Left lung (tissue), 4 donors: ENCODE measurements at regions not wholly inside any gene's neighbourhood (a gene's known extent, or its start where the extent isn't known, plus 50 kb on each side); places are given as distances from the start of the nearest gene placed in this dataset.

Source experiments
- ATAC-seq: fragments of 200-7000 bp; cut with Tn5 transposase; one replicate; pipeline ENCODE4 v1.9.1; 2020; ENCODE audit warnings: moderate library complexity
- DNase-seq, 4 donors: peaks; one replicate each; pipeline ENCODE4 v3.0.0-alpha.2; 2013 to 2020
- H3K27ac ChIP-seq, 2 donors: fragments of 200-600 bp; sonication (generic) in 1 of 2; one replicate each; pipeline versions ENCODE4 v1.5.0 to v1.8.0; 2020 to 2021
- H3K27me3 ChIP-seq, 2 donors: fragments of 200-600 bp; sonication (generic) in 1 of 2; one replicate each; pipeline versions ENCODE4 v1.5.0 to v1.8.0; 2020 to 2021
- H3K36me3 ChIP-seq, 2 donors: fragments of 200-600 bp; sonication (generic) in 1 of 2; one replicate each; pipeline versions ENCODE4 v1.5.0 to v1.8.0; 2020 to 2021
- H3K4me1 ChIP-seq, 2 donors: fragments of 200-600 bp; one replicate each; pipeline ENCODE4 v1.8.0; 2021
- H3K4me3 ChIP-seq, 2 donors: fragments of 200-600 bp; sonication (generic) in 1 of 2; one replicate each; pipeline versions ENCODE4 v1.5.0 to v1.8.0; 2020 to 2021; ENCODE audit warnings: mild to moderate bottlenecking in 1 of 2
- H3K9me3 ChIP-seq, 2 donors: fragments of 200-600 bp; sonication (generic) in 1 of 2; one replicate each; pipeline versions ENCODE4 v1.5.0 to v1.8.0; 2020 to 2021
- CTCF ChIP-seq, 2 donors: fragments of 200-600 bp; sonication (generic) in 1 of 2; IDR thresholded peaks; one replicate each; pipeline versions ENCODE4 v1.5.0 to v1.8.0; 2021; ENCODE audit warnings: antibody characterized with exemption in 2 of 2
- intact Hi-C, 2 donors: fragments of 100-400 bp; cut with DNase I; formaldehyde crosslinking; loops; one replicate each; pipeline versions ENCODE4 v1.11.2 to v1.14.2; 2022
- donor health status: DM: no; HTN: yes; CAD: no.
- donor health status: DM: no; HTN: no; CAD: no.

- ATAC-seq (no peak), DNase-seq (no peak)
- TF ChIP-seq CTCF (IDR thresholded peaks at IDR 0.05) = no peak
- Histone ChIP-seq H3K27me3 (no peaks in the 10 kb centered on the region), H3K9me3 (no peaks in the 10 kb centered on the region), H3K27ac (no peak overlapping the region), H3K36me3 (no peaks in the 10 kb centered on the region), H3K4me1 (no peaks in the 10 kb centered on the region), H3K4me3 (no peak overlapping the region)
- intact Hi-C loops = no loop called here
Measured at GRCh38 chr2:107597507-107597906, 229.2 kb upstream of the RGPD4 start.

DNA sequence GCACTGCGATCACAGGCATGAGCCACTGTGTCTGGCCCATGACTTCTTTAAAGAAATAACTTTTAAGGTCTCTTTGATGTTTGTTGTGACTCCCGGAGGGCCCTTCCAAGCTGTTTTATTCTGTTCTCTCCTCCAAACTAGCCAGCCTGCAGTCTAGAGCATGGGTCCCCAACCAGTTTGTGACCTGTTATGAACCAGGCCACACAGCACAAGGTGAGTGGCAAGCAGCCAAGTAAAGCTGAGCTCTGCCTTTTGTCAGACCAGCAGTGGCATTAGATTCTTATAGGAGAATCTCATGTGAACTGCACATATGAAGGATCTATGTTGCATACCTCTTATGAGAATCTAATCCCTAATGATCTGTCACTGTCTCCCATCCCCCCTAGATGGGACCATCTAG, 223.9 kb upstream of the RGPD4 start:
- no peaks in the 10 kb centered on the region for H3K27me3 ChIP-seq
- DNase-seq (no peak), ATAC-seq (no peak)
- no peak for TF ChIP-seq CTCF (IDR thresholded peaks at IDR 0.05)
- no peaks in the 10 kb centered on the region for H3K4me1 ChIP-seq
- no peaks in the 10 kb centered on the region for H3K9me3 ChIP-seq
- no peak overlapping the region for H3K4me3 ChIP-seq
- intact Hi-C loops = no loop called here
- no peak overlapping the region for H3K27ac ChIP-seq
- H3K36me3 ChIP-seq = no peaks in the 10 kb centered on the region

DNA sequence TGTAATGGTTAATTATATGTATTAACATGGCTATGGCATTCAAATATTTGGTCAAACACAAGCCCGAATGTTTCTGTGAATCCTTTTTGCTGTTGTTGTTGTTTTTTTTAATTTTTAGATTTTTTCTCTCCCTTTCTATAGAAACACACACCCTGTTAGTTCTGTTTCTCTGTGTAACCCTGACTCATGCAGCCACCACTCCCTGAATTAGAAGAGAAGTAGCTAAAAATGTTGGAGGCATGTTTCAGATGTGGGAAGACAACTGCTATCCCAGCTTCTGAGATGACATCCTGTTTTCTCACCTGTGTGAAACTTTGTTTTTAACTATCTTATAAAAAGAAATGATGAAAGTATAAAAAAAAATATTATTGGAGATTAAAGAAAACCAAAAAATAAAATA, 219.6 kb upstream of the RGPD4 start:
- no peak for DNase-seq
- intact Hi-C loops = no loop called here
- Histone ChIP-seq H3K4me1 (no peaks in the 10 kb centered on the region), H3K27me3 (no peaks in the 10 kb centered on the region), H3K4me3 (no peak overlapping the region), H3K9me3 (no peaks in the 10 kb centered on the region), H3K36me3 (no peaks in the 10 kb centered on the region), H3K27ac (no peak overlapping the region)
- ATAC-seq = no peak
- no peak for TF ChIP-seq CTCF (IDR thresholded peaks at IDR 0.05)

DNA sequence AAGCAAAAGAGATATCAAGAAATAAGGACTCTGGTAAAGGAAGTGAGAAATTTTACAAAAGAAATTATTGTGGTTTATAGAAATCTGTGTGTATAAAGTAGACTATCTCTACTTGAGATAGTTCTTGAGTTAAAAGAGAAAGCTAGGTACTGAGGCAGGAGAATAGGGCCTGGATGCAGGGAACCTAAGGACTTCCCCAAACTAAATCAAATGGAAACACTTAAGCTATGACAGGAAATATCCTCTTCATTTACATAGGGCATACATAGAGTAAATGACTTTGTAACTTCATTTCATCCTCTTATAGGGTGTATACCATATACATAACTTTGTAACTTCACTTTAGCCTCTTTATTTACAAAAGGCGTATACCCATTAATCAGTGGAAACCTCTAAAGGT, 219.2 kb upstream of the RGPD4 start:
- no peak overlapping the region for H3K4me3 ChIP-seq
- no peaks in the 10 kb centered on the region for H3K4me1 ChIP-seq
- no peaks in the 10 kb centered on the region for H3K27me3 ChIP-seq
- DNase-seq (no peak), ATAC-seq (no peak)
- intact Hi-C loops = no loop called here
- no peak overlapping the region for H3K27ac ChIP-seq
- no peaks in the 10 kb centered on the region for H3K9me3 ChIP-seq
- H3K36me3 ChIP-seq = no peaks in the 10 kb centered on the region
- no peak for TF ChIP-seq CTCF (IDR thresholded peaks at IDR 0.05)

DNA sequence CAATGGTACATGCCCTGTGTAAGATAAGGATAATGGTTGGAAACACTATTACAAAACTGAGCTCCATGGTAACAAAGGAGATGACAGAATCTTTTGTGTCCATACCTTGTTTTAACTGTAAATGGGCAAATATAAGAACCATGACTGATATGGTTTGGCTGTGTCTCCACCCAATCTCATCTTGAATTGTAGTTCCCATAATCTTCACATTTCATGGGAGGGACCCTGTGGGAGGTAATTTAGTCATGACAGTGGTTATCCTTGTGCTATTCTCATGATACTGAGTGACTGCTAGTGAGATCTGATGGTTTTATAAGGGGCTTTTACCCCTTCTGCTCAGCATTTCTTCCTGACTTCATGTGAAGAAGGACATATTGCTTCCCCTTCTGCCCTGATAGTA, 211.7 kb upstream of the RGPD4 start:
- Histone ChIP-seq H3K4me1 (no peaks in the 10 kb centered on the region), H3K27me3 (no peaks in the 10 kb centered on the region), H3K27ac (no peak overlapping the region), H3K9me3 (peaks cover 0 to 27% of the 10 kb centered on the region in 2 donors), H3K36me3 (no peaks in the 10 kb centered on the region), H3K4me3 (no peak overlapping the region)
- intact Hi-C loops = no loop called here
- no peak for ATAC-seq
- no peak for DNase-seq
- no peak for TF ChIP-seq CTCF (IDR thresholded peaks at IDR 0.05)
